Osteocyte (in vitro differentiated cells): ENCODE measurements at regions not wholly inside any gene's neighbourhood (a gene's known extent, or its start where the extent isn't known, plus 50 kb on each side); places are given as distances from the start of the nearest gene placed in this dataset.
"Not testable (repeated sequence)": the region's sequence is repeated elsewhere in the genome, so short reads cannot be mapped to it uniquely, and the experiment has no call there.

ENCODE experiments used
- DNase-seq: peaks from one replicate; pipeline ENCODE4 v3.0.0; 2021; ENCODE audit warnings: mixed read lengths; ENCODE audit not compliant: unreplicated experiment; ENCODE audit errors: extremely low spot score
- H3K27ac Mint-ChIP-seq: one replicate; pipeline ENCODE4 v1.8.0; 2021; ENCODE audit warnings: mild to moderate bottlenecking, mixed read lengths; ENCODE audit not compliant: unreplicated experiment
- H3K27me3 Mint-ChIP-seq: one replicate; pipeline ENCODE4 v1.8.0; 2021; ENCODE audit warnings: mixed read lengths; ENCODE audit not compliant: unreplicated experiment
- H3K36me3 Mint-ChIP-seq: one replicate; pipeline ENCODE4 v1.8.0; 2021; ENCODE audit warnings: mixed read lengths; ENCODE audit not compliant: unreplicated experiment
- H3K4me1 Mint-ChIP-seq: one replicate; pipeline ENCODE4 v1.8.0; 2021; ENCODE audit warnings: mixed read lengths; ENCODE audit not compliant: unreplicated experiment
- H3K4me3 Mint-ChIP-seq: one replicate; pipeline ENCODE4 v1.8.0; 2021; ENCODE audit warnings: mild to moderate bottlenecking, moderate library complexity, mixed read lengths; ENCODE audit not compliant: unreplicated experiment
- H3K9me3 Mint-ChIP-seq: one replicate; pipeline ENCODE4 v1.8.0; 2021; ENCODE audit warnings: mixed read lengths; ENCODE audit not compliant: unreplicated experiment
- TF ChIP-seq, protein P1 (sequence below): fragments of 200-600 bp; sonication (generic); IDR thresholded peaks from 2 replicates; pipeline ENCODE4 v1.5.0; 2021; ENCODE audit warnings: antibody characterized with exemption, mild to moderate bottlenecking, moderate library complexity

DNA sequence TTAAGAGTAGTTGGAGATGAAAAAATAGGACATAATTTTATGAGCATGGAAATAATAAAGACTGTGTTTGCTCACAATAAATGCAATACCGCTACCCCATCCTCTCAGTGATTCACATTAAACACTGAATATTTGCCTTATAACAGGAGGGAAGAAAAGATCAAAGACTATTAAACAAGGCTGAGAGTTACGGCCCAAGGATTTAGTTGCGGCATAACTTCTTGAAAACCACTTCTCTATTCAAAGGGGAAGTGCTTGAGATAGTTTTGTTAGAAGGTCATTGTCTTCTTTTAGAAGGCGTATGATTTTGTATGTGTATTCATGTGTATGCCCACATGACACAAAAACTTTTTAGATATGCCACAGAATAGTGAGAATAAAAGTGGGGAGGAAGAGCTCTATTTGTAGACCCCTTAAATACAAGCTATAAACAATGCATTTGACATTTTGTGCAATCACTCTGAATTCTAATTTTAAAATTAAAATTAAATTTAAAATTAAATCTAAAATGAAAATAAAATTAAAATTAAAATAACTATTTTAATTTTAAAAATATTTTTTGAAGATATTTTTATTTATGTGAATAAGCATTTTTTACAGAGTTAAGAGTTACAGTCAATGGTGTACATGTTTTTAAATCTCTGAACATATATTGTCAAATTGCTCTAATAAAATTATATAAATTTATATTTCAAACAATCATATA is 986.6 kb upstream of the ADAMTS5 start:
- no peak overlapping the region for H3K4me3 Mint-ChIP-seq
- no peaks in the 10 kb centered on the region for H3K36me3 Mint-ChIP-seq
- DNase-seq: no peak
- TF ChIP-seq, protein P1, sequence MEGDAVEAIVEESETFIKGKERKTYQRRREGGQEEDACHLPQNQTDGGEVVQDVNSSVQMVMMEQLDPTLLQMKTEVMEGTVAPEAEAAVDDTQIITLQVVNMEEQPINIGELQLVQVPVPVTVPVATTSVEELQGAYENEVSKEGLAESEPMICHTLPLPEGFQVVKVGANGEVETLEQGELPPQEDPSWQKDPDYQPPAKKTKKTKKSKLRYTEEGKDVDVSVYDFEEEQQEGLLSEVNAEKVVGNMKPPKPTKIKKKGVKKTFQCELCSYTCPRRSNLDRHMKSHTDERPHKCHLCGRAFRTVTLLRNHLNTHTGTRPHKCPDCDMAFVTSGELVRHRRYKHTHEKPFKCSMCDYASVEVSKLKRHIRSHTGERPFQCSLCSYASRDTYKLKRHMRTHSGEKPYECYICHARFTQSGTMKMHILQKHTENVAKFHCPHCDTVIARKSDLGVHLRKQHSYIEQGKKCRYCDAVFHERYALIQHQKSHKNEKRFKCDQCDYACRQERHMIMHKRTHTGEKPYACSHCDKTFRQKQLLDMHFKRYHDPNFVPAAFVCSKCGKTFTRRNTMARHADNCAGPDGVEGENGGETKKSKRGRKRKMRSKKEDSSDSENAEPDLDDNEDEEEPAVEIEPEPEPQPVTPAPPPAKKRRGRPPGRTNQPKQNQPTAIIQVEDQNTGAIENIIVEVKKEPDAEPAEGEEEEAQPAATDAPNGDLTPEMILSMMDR: no peak
- no peak overlapping the region for H3K27ac Mint-ChIP-seq
- H3K4me1 Mint-ChIP-seq: peaks cover 19% of the 10 kb centered on the region
- H3K9me3 Mint-ChIP-seq: no peaks in the 10 kb centered on the region
- no peaks in the 10 kb centered on the region for H3K27me3 Mint-ChIP-seq

DNA sequence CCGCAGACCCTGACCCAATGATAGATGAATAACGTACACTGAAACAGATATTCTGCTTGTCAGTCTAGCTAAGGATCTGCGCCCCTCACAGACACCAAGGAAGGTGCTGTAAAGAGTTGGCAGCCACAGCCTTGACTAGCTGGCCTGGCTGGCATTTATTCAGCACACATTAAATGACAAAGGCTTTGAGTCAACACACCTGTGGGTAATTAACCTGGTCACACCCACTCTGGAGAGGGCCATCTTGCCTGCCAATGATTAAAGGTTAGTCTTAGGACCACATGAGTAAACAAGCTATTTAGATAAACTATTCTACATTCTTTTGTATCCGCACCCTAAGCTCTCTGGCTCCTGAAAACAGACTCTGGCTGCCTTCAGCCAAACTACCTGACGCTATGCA is 982.2 kb upstream of the ADAMTS5 start:
- H3K36me3 Mint-ChIP-seq, DNase-seq, H3K27ac Mint-ChIP-seq, H3K9me3 Mint-ChIP-seq, H3K4me1 Mint-ChIP-seq, H3K4me3 Mint-ChIP-seq, H3K27me3 Mint-ChIP-seq: not testable (repeated sequence)

DNA sequence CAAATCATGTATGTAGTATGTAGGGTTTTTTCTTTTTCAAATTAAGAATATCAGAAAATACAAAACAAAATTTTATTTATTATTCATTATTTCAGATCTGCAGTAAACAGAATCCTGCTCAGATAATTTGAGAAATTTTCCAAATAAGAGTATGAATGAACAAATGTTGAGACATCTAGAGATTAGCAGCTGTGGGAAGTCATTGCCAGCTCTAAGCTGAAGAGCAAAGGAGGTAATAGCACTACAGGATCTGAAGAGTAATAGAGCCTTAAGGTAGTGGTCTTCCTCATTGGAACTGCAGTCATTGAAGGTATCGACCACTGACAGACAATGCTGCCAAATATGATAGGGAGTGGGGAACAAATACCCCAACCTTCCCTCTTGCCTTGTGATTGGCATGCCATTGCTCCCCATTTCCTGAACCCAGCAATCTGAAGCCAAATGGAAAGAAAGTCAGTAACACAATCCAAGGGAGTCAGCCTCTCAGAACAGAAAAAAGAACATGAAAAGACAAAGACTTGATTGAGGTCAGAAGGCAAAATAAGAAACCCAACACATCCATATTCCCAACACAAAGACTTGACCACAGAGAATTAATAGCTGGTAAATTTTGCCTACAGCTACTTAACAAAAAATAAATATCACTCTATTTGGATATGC is 963.4 kb upstream of the ADAMTS5 start:
- H3K4me3 Mint-ChIP-seq, H3K27me3 Mint-ChIP-seq, H3K36me3 Mint-ChIP-seq, H3K9me3 Mint-ChIP-seq, DNase-seq, H3K27ac Mint-ChIP-seq: not testable (repeated sequence)
- peaks cover 15% of the 10 kb centered on the region for H3K4me1 Mint-ChIP-seq

DNA sequence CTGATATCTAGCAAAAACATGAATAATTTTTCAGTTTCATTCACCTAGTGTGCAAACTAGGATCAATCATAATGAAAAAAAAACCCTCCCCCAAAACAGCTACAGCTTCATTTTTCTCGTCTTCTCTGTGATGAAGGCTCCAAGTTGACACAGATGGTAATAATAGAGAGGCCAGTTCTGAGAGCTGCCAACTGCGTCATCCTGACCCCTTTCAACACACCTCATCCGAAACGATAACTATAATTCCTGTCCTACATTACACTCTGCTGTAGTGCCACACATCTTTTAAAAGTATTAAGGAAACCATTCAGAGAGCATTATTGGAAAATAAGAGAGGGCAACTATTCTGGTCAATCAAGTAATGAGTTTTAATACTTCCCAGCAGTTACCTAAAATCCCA is 962.3 kb upstream of the ADAMTS5 start:
- not testable (repeated sequence) for H3K36me3 Mint-ChIP-seq, H3K9me3 Mint-ChIP-seq, DNase-seq, H3K27me3 Mint-ChIP-seq, H3K4me3 Mint-ChIP-seq
- peak overlapping the region; percentile 74 for H3K27ac Mint-ChIP-seq
- peaks cover 19% of the 10 kb centered on the region for H3K4me1 Mint-ChIP-seq

DNA sequence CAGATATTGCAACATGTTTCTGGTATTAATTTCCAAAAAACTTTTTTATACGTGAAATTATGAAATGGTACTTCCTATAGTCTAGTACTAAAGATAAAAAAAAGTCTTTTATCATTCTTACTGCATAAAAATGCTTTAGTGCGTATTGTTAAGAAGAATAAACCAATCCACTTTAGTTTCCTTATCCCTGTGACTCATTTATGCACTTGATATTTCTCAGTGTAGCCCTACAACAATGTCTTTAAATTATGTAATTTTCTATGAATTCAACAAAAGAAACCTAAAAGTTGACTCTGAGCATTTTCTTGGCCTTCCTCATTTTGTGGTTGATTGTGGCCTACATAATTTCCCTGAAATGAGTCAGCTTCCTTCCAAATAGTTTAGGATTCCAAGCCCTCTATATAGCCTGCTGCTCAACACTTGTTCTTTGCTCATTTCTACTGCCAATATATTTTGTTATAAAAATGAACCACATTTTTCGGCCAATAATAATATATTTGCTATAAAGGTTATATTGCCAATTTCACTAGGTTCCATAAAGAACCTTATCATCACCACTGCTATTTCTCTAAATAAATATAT is 961.7 kb upstream of the ADAMTS5 start:
- Mint-ChIP-seq H3K4me1 (peaks cover 19% of the 10 kb centered on the region), H3K27ac (peak overlapping the region; percentile 74)
- not testable (repeated sequence) for H3K9me3 Mint-ChIP-seq, DNase-seq, H3K36me3 Mint-ChIP-seq, H3K27me3 Mint-ChIP-seq, H3K4me3 Mint-ChIP-seq

DNA sequence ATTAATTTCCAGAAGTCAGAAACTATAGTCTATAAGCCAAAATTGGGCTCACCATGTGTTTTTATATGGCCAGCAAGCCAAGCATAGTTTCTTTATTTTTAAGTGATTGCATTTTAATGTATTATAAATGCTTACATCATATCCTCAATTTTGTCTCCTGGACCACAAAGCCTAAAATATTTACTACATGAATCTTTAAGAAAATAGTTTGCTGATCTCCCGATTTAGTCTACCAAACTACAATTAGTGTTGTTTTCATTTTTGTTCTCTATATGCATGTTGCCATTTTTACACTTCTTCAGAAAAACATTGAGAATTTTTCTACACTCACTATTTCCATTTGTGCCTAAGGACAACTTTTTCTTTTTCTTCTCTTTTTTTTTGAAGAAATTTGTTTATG is 954.5 kb upstream of the ADAMTS5 start:
- DNase-seq, H3K36me3 Mint-ChIP-seq, H3K4me3 Mint-ChIP-seq, H3K4me1 Mint-ChIP-seq, H3K27me3 Mint-ChIP-seq, H3K27ac Mint-ChIP-seq, H3K9me3 Mint-ChIP-seq: not testable (repeated sequence)

DNA sequence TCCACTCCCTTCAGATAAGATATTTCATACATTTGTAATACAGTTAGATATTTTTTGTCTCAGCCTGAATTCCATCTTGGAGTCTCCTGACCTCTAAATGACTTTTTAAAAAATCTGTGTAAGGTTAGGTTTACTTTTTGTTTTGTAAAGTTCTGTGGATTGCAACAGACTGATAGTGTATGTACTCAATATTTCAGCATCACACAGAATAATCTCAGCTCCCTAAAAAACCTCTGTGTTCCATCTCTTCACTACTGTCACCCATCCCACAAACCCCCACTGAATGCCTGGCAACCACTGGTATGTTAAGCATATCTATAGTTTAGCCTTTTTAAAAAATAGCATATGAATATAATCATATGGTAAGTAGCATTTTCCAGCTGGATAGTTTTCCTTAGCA is 951.1 kb upstream of the ADAMTS5 start:
- H3K9me3 Mint-ChIP-seq, H3K27me3 Mint-ChIP-seq, H3K27ac Mint-ChIP-seq, DNase-seq, H3K36me3 Mint-ChIP-seq, H3K4me3 Mint-ChIP-seq: not testable (repeated sequence)
- peaks cover 13% of the 10 kb centered on the region for H3K4me1 Mint-ChIP-seq

DNA sequence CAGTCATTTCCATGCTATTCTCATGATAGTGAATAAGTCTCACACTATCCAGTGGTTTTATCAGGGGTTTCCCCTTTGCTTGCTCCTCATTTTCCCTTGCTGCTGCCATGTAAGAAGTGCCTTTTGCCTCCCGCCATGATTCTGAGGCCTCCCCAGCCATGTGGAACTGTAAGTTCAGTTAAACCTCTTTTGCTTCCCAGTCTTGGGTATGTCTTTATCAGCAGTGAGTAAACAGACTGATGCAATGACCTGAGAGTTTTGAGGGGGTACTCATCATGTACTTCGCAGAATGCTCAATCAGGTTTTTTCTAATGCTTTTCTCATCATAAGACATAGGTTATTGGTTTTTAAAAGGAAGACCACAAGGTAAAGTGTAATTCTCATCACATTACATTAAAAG is 949.4 kb upstream of the ADAMTS5 start:
- H3K9me3 Mint-ChIP-seq, H3K4me3 Mint-ChIP-seq, DNase-seq, H3K27ac Mint-ChIP-seq, H3K36me3 Mint-ChIP-seq, H3K27me3 Mint-ChIP-seq: not testable (repeated sequence)
- H3K4me1 Mint-ChIP-seq: peaks cover 20% of the 10 kb centered on the region

DNA sequence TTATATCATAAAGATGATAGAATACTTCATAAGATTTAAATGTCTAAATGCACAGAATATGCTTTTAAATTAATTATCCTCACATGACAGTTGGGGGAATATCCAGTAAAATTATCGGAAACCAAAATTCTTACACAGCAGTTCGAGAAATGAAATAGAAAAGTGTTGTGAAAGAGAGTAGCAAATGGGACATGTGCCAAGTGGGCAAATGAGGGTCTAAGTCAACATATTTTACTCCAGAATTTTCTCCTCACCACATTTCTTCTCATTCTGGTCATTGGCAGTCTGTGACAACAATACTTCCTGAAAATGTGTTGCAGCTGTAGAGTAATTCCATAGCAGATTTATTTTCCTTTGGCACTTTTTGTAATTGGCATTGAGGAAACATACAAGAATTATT is 945.2 kb upstream of the ADAMTS5 start:
- H3K27me3 Mint-ChIP-seq, H3K27ac Mint-ChIP-seq, H3K4me3 Mint-ChIP-seq, DNase-seq, H3K9me3 Mint-ChIP-seq, H3K36me3 Mint-ChIP-seq: not testable (repeated sequence)
- H3K4me1 Mint-ChIP-seq: peaks cover 36% of the 10 kb centered on the region

DNA sequence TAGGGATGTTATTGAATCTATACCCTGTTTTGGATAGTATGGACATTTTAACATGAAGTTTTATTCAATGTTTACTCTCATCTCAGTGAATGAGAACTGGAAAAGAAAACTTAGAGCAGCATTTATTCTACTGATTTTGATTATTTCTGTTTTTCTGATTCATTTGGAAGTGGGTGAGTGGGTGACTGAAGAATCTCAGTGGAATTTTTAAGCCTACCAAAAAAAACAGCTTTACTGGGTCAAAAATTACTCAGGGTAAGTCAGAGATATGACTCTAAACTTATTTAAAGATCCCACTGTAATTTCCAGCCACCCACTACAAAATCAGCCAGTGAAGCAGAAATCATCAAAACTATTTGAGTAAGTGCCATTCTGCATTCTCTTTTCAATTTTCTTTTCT is 942.6 kb upstream of the ADAMTS5 start:
- not testable (repeated sequence) for H3K27me3 Mint-ChIP-seq, H3K9me3 Mint-ChIP-seq, DNase-seq, H3K36me3 Mint-ChIP-seq, H3K4me3 Mint-ChIP-seq
- Mint-ChIP-seq H3K27ac (peak overlapping the region; percentile 87), H3K4me1 (peaks cover 39% of the 10 kb centered on the region)

DNA sequence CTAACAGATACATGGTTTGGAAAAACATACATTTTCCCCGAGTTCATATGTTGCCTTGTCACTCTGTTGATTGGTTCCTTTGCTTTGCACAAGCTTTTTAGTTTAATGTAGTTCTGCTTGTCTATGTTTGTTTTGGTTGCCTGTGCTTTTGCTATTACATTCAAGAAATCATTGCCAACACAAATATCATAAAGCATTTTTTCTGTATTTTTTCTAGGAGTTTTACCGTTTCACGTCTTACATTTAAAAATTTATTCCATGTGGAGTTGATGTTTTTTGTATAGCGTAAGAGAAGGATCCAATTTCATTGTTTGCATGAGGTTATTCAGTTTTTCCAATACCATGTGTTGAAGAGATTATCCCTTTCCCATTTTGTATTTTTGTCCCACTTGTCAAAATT is 941.9 kb upstream of the ADAMTS5 start:
- H3K9me3 Mint-ChIP-seq, H3K4me3 Mint-ChIP-seq, H3K27me3 Mint-ChIP-seq, H3K36me3 Mint-ChIP-seq, DNase-seq: not testable (repeated sequence)
- peaks cover 39% of the 10 kb centered on the region for H3K4me1 Mint-ChIP-seq
- peak overlapping the region; percentile 87 for H3K27ac Mint-ChIP-seq
